CD4-positive, alpha-beta T cell (primary cell): ENCODE measurements at regions not wholly inside any gene's neighbourhood (a gene's known extent, or its start where the extent isn't known, plus 50 kb on each side); places are given as distances from the start of the nearest gene placed in this dataset.

Experiments
- ATAC-seq: fragments of 200-7000 bp; cut with Tn5 transposase; one replicate; pipeline ENCODE4 v1.10.0; 2022; ENCODE audit warnings: mild to moderate bottlenecking; ENCODE audit not compliant: poor library complexity
- CTCF ChIA-PET: fragments of 350-600 bp; sonication (Branson Sonifier 250); formaldehyde crosslinking; loops from one replicate; lab custom pipeline; 2021; ENCODE audit warnings: antibody characterized with exemption, inconsistent platforms; lab: Charles Lee
- POLR2A ChIA-PET: fragments of 350-600 bp; sonication (Branson Sonifier 250); formaldehyde crosslinking; loops from one replicate; lab custom pipeline; 2021; ENCODE audit warnings: antibody characterized with exemption, inconsistent platforms; lab: Charles Lee
- DNase-seq, 14 experiments: peaks; one replicate each; pipeline ENCODE4 v3.0.0-alpha.2; 2013 to 2020; ENCODE audit warnings: mixed read lengths in 2 of 14
- H3K27ac ChIP-seq, 2 donors: one replicate each; pipeline versions ENCODE4 v1.5.1 to v1.7.0; 2013; ENCODE audit warnings: low read length in 2 of 2, low read depth in 1 of 2, mild to moderate bottlenecking in 1 of 2
- H3K27me3 ChIP-seq, 2 experiments: 1 replicate in 1 of 2; 2 replicates in 1 of 2; pipeline versions ENCODE4 v1.6.1 to v1.7.0; 2013; ENCODE audit warnings: low read length in 2 of 2, control low read depth in 1 of 2, mild to moderate bottlenecking in 1 of 2, moderate library complexity in 1 of 2; ENCODE audit not compliant: insufficient read depth in 2 of 2, control insufficient read depth in 1 of 2
- H3K36me3 ChIP-seq: one replicate; pipeline ENCODE4 v1.6.1; 2013; ENCODE audit warnings: low read length, control low read depth; ENCODE audit not compliant: insufficient read depth
- H3K4me1 ChIP-seq: one replicate; pipeline ENCODE4 v1.6.1; 2013; ENCODE audit warnings: low read length, control low read depth; ENCODE audit not compliant: insufficient read depth
- H3K4me3 ChIP-seq: one replicate; pipeline ENCODE4 v1.5.1; 2013; ENCODE audit warnings: mild to moderate bottlenecking, low read length, moderate library complexity
- H3K9me3 ChIP-seq, 2 experiments: 1 replicate in 1 of 2; 2 replicates in 1 of 2; pipeline versions ENCODE4 v1.6.1 to v1.7.0; 2013; ENCODE audit warnings: low read length in 2 of 2, mild to moderate bottlenecking in 2 of 2, control low read depth in 1 of 2, moderate library complexity in 1 of 2; ENCODE audit not compliant: control insufficient read depth in 1 of 2, insufficient read depth in 1 of 2
- H3K27ac Mint-ChIP-seq: one replicate; pipeline ENCODE4 v1.8.0; 2020; ENCODE audit warnings: mixed read lengths
- H3K27me3 Mint-ChIP-seq: one replicate; pipeline ENCODE4 v1.8.0; 2021; ENCODE audit warnings: mixed read lengths
- H3K36me3 Mint-ChIP-seq: one replicate; pipeline ENCODE4 v1.8.0; 2021; ENCODE audit warnings: low read depth, mixed read lengths
- H3K4me1 Mint-ChIP-seq: one replicate; pipeline ENCODE4 v1.8.0; 2021; ENCODE audit warnings: low read depth, mixed read lengths
- H3K4me3 Mint-ChIP-seq: one replicate; pipeline ENCODE4 v1.8.0; 2020; ENCODE audit warnings: mild to moderate bottlenecking, mixed read lengths
- H3K9me3 Mint-ChIP-seq: one replicate; pipeline ENCODE4 v1.8.0; 2020; ENCODE audit warnings: mixed read lengths
- intact Hi-C, 2 experiments: fragments of 100-400 bp; cut with DNase I in 1 of 2; cut with micrococcal nuclease in 1 of 2; formaldehyde crosslinking; loops; one replicate each; pipeline versions ENCODE4 v1.15.1 to v1.9.0; 2023 to 2025; cut with DNase I, micrococcal nuclease
- TF ChIP-seq, protein P1 (sequence below): fragments of 200-600 bp; IDR thresholded peaks from one replicate; pipeline ENCODE4 v1.8.0; 2022; ENCODE audit warnings: antibody characterized with exemption, mild to moderate bottlenecking

DNA sequence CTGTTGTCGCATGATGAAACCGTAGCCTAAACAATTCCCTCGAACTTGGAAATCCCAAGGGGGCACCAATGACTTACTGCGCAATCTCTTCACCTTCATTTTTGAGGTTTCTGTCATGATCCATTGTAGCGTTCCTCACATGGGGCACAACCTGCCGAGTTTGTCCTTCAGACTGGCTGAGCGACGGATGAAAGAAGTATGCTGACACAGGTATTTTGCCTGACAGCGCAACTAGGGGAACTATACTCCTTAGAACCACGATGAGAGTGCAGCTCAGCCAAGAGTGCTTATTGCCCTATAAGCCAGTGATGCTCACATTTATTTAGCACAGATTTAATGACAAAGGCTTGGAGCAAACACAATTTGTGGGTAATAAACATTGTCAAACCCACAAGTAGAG, 106.3 kb upstream of the ZNF267 start:
- Histone ChIP-seq H3K9me3 (peaks cover 20 to 94% of the 10 kb centered on the region in 2 experiments), H3K4me3 (no peak overlapping the region), H3K27ac (no peak overlapping the region), H3K27me3 (no peaks in the 10 kb centered on the region), H3K36me3 (no peaks in the 10 kb centered on the region), H3K4me1 (no peaks in the 10 kb centered on the region)
- Mint-ChIP-seq H3K36me3 (peaks cover 69% of the 10 kb centered on the region), H3K9me3 (peaks cover 14% of the 10 kb centered on the region), H3K4me1 (no peaks in the 10 kb centered on the region), H3K27ac (no peak overlapping the region), H3K27me3 (no peaks in the 10 kb centered on the region), H3K4me3 (no peak overlapping the region)
- CTCF ChIA-PET = no interaction called here
- ATAC-seq (no peak), DNase-seq (no peak)
- intact Hi-C loops = no loop called here
- TF ChIP-seq, protein P1, sequence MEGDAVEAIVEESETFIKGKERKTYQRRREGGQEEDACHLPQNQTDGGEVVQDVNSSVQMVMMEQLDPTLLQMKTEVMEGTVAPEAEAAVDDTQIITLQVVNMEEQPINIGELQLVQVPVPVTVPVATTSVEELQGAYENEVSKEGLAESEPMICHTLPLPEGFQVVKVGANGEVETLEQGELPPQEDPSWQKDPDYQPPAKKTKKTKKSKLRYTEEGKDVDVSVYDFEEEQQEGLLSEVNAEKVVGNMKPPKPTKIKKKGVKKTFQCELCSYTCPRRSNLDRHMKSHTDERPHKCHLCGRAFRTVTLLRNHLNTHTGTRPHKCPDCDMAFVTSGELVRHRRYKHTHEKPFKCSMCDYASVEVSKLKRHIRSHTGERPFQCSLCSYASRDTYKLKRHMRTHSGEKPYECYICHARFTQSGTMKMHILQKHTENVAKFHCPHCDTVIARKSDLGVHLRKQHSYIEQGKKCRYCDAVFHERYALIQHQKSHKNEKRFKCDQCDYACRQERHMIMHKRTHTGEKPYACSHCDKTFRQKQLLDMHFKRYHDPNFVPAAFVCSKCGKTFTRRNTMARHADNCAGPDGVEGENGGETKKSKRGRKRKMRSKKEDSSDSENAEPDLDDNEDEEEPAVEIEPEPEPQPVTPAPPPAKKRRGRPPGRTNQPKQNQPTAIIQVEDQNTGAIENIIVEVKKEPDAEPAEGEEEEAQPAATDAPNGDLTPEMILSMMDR = no peak
- POLR2A ChIA-PET = interaction anchor here (0.6 kb wide), 1 partner anchor 110 kb away, joined by 3 read pairs; no protein-coding TSS in a partner anchor

DNA sequence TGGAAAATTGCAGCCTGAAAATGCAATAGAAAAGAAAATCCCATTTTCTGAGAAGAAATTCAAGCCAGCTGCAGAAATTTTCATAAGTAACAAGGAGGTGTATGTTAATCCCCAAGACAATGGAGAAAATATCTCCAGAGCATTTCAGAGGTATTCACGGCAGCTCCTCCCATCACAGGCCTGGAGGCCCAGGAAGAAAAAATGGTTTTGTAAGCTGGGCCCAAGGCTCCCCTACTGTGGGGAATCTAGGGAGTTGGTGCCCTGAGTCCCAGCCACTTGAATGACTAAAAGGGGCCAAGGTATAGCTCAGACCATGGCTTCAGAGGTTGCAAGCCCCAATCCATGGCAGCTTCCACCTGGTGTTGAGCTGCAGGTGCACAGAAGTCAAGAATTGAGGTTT, 93.3 kb upstream of the ZNF267 start:
- TF ChIP-seq, protein P1 = no peak
- CTCF ChIA-PET = no interaction called here
- H3K36me3 Mint-ChIP-seq = peaks cover 48% of the 10 kb centered on the region
- ATAC-seq (no peak), DNase-seq (no peak)
- Histone ChIP-seq H3K27me3 (no peaks in the 10 kb centered on the region), H3K4me1 (no peaks in the 10 kb centered on the region), H3K9me3 (peaks cover 25 to 68% of the 10 kb centered on the region in 2 experiments), H3K27ac (no peak overlapping the region), H3K4me3 (no peak overlapping the region), H3K36me3 (no peaks in the 10 kb centered on the region)
- peaks cover 25% of the 10 kb centered on the region for H3K9me3 Mint-ChIP-seq
- no peak overlapping the region for H3K4me3 Mint-ChIP-seq
- H3K4me1 Mint-ChIP-seq = no peaks in the 10 kb centered on the region
- H3K27me3 Mint-ChIP-seq = no peaks in the 10 kb centered on the region
- POLR2A ChIA-PET = no interaction called here
- intact Hi-C loops = no loop called here
- H3K27ac Mint-ChIP-seq = no peak overlapping the region

DNA sequence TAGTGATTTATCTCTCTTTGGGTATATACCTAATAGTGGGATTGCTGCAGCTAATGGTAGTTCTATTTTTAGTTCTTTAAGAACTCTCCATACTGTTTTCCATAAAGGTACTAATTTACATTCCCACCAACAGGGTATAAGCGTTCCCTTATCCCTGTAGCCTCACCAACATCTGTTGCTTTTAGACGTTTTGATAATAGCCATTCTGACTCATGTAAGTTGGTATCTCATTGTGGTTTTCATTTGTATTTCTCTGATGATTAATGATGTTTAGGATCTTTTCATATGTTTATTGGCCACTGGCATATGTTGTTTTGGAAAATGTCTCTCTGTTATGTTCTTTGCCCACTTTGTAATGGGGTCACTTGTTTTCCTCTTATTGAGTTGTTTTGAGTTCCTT, 88.5 kb upstream of the ZNF267 start:
- Histone ChIP-seq H3K4me1 (no peaks in the 10 kb centered on the region), H3K9me3 (peaks cover 23 to 60% of the 10 kb centered on the region in 2 experiments), H3K27me3 (no peaks in the 10 kb centered on the region), H3K27ac (no peak overlapping the region), H3K36me3 (no peaks in the 10 kb centered on the region), H3K4me3 (no peak overlapping the region)
- CTCF ChIA-PET = no interaction called here
- DNase-seq (no peak), ATAC-seq (no peak)
- H3K27me3 Mint-ChIP-seq = no peaks in the 10 kb centered on the region
- peaks cover 29% of the 10 kb centered on the region for H3K9me3 Mint-ChIP-seq
- H3K4me3 Mint-ChIP-seq = no peak overlapping the region
- H3K27ac Mint-ChIP-seq = no peak overlapping the region
- H3K36me3 Mint-ChIP-seq = peaks cover 51% of the 10 kb centered on the region
- POLR2A ChIA-PET = no interaction called here
- no peaks in the 10 kb centered on the region for H3K4me1 Mint-ChIP-seq
- TF ChIP-seq, protein P1 = no peak
- intact Hi-C loops = no loop called here
